Osteocyte (in vitro differentiated cells): ENCODE measurements at regions not wholly inside any gene's neighbourhood (a gene's known extent, or its start where the extent isn't known, plus 50 kb on each side); places are given as distances from the start of the nearest gene placed in this dataset.
A peak's percentile ranks its signal among the peaks of the same experiment; 100 is the strongest.
"Not testable (repeated sequence)": the region's sequence is repeated elsewhere in the genome, so short reads cannot be mapped to it uniquely, and the experiment has no call there.

Experiments
- DNase-seq: peaks from one replicate; pipeline ENCODE4 v3.0.0; 2021; ENCODE audit warnings: mixed read lengths; ENCODE audit not compliant: unreplicated experiment; ENCODE audit errors: extremely low spot score
- H3K27ac Mint-ChIP-seq: one replicate; pipeline ENCODE4 v1.8.0; 2021; ENCODE audit warnings: mild to moderate bottlenecking, mixed read lengths; ENCODE audit not compliant: unreplicated experiment
- H3K27me3 Mint-ChIP-seq: one replicate; pipeline ENCODE4 v1.8.0; 2021; ENCODE audit warnings: mixed read lengths; ENCODE audit not compliant: unreplicated experiment
- H3K36me3 Mint-ChIP-seq: one replicate; pipeline ENCODE4 v1.8.0; 2021; ENCODE audit warnings: mixed read lengths; ENCODE audit not compliant: unreplicated experiment
- H3K4me1 Mint-ChIP-seq: one replicate; pipeline ENCODE4 v1.8.0; 2021; ENCODE audit warnings: mixed read lengths; ENCODE audit not compliant: unreplicated experiment
- H3K4me3 Mint-ChIP-seq: one replicate; pipeline ENCODE4 v1.8.0; 2021; ENCODE audit warnings: mild to moderate bottlenecking, moderate library complexity, mixed read lengths; ENCODE audit not compliant: unreplicated experiment
- H3K9me3 Mint-ChIP-seq: one replicate; pipeline ENCODE4 v1.8.0; 2021; ENCODE audit warnings: mixed read lengths; ENCODE audit not compliant: unreplicated experiment
- TF ChIP-seq, protein P1 (sequence below): fragments of 200-600 bp; sonication (generic); IDR thresholded peaks from 2 replicates; pipeline ENCODE4 v1.5.0; 2021; ENCODE audit warnings: antibody characterized with exemption, mild to moderate bottlenecking, moderate library complexity

DNA sequence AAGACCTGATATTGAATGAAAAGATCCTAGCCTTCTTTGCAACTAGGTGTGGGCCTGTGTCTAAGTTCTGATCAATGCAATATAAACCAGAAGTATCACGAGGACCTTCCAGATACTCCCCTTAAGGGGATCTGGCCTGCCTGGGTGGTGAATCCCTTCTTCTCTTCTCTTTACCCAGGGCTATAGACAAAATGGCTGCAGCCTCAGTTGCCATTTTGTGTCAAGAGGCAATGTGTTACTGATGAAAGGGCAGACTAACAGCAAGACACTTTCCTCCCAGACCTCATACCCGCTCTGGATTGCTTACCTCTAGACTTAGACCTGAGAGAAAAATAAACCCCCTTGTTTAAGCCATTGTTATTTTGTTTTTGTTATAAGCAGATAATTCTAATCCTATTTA lies 84.5 kb upstream of the CHD6 start:
- Mint-ChIP-seq H3K4me1 (no peaks in the 10 kb centered on the region), H3K27ac (no peak overlapping the region), H3K27me3 (peaks cover 9% of the 10 kb centered on the region), H3K9me3 (no peaks in the 10 kb centered on the region), H3K36me3 (no peaks in the 10 kb centered on the region), H3K4me3 (no peak overlapping the region)
- TF ChIP-seq, protein P1, sequence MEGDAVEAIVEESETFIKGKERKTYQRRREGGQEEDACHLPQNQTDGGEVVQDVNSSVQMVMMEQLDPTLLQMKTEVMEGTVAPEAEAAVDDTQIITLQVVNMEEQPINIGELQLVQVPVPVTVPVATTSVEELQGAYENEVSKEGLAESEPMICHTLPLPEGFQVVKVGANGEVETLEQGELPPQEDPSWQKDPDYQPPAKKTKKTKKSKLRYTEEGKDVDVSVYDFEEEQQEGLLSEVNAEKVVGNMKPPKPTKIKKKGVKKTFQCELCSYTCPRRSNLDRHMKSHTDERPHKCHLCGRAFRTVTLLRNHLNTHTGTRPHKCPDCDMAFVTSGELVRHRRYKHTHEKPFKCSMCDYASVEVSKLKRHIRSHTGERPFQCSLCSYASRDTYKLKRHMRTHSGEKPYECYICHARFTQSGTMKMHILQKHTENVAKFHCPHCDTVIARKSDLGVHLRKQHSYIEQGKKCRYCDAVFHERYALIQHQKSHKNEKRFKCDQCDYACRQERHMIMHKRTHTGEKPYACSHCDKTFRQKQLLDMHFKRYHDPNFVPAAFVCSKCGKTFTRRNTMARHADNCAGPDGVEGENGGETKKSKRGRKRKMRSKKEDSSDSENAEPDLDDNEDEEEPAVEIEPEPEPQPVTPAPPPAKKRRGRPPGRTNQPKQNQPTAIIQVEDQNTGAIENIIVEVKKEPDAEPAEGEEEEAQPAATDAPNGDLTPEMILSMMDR: no peak
- no peak for DNase-seq

DNA sequence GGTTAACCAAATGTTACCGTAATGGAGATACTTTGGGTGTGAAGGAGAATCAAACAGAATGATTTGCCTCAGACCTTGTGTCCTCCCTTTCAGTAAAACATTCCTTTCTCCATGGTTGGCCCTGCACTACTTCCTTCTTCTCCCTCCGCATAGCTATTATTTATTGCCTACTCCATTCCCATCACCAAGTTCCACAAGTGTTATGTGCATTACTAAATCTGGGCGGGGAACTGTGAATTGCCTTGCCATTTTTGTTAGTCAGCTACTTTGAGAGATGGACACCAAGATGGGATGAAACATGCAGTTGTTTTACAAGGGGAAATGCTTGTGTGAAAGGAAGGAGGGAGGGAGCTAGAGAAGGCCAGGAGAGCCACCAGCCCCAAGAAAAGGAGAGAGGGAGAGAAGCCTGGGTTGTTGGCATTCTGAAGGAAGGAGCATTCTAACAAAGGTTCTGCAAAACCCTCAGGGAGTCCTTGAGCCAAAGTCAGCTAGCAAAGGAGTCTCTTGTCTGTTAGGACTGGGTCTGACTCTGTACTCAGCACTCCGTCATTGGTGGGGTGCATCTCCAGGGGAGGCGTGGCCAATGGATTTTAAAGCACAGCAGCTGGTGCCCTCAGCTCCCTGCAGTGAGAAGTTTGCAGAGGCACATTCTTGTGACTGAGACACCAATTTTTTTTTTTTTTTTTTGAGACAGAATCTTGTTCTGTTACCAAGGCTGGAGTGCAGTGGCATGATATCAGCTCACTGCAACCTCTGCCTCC lies 83.6 kb upstream of the CHD6 start:
- Mint-ChIP-seq H3K4me3 (no peak overlapping the region), H3K36me3 (no peaks in the 10 kb centered on the region), H3K9me3 (no peaks in the 10 kb centered on the region), H3K27ac (no peak overlapping the region), H3K4me1 (no peaks in the 10 kb centered on the region), H3K27me3 (peaks cover 10% of the 10 kb centered on the region)
- DNase-seq: no peak
- TF ChIP-seq, protein P1: no peak

DNA sequence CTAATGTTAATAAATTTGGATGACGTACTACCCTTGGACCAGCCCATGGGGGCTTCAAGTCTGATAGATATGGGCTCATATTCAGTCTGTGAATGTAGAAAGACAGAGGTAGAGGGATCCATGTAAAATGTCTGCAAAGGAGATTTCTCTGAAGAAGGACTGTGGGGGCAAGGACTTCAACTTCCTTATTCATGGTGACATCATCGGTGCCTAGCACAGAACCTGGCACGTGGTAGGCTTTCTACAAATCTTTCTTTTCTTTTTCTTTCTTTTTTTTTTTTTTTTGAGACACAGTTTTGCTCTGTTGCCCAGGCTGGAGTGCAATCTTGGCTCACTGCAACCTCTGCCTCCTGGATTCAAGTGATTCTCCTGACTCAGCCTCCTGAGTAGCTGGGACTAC lies 81.5 kb upstream of the CHD6 start:
- not testable (repeated sequence) for H3K9me3 Mint-ChIP-seq, H3K4me1 Mint-ChIP-seq, DNase-seq, H3K36me3 Mint-ChIP-seq, H3K27ac Mint-ChIP-seq, H3K4me3 Mint-ChIP-seq
- peaks cover 23% of the 10 kb centered on the region for H3K27me3 Mint-ChIP-seq

DNA sequence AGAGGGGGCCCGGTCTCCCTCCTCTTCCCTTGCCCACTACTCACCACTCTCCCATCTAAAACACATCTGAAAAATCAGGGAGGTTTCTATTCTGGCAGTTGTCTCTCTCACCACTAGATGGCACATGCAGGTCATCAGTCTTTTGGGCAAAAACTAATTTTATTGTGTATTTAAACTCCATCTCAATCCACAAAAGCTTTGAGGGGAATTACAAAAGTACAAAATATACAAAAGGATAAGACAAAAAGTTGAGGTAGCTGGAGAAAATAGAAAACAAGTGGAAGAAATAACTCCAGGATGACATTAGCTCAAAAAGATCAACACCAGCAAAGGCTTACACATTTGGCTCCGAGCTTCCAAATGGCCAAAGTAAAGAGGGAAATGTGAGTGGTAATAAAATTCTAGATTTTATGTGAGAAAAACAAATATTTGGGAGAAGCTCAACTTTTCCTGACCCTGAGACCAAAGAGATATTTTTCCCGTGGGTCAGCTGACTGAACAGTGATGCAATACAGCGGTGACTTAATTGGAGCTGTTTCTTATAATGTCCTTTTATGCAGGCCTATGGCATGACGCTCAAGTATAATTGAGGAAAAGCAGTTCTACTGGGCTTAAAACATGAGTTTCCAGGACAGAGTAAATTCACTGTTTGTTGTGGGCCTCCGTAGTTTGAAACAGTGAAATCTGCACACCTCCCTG lies 79.8 kb upstream of the CHD6 start:
- no peak overlapping the region for H3K4me3 Mint-ChIP-seq
- no peak overlapping the region for H3K27ac Mint-ChIP-seq
- no peaks in the 10 kb centered on the region for H3K36me3 Mint-ChIP-seq
- H3K9me3 Mint-ChIP-seq: no peaks in the 10 kb centered on the region
- DNase-seq: no peak
- TF ChIP-seq, protein P1: peak; percentile 76
- peaks cover 20% of the 10 kb centered on the region for H3K27me3 Mint-ChIP-seq
- peaks cover 6% of the 10 kb centered on the region for H3K4me1 Mint-ChIP-seq

DNA sequence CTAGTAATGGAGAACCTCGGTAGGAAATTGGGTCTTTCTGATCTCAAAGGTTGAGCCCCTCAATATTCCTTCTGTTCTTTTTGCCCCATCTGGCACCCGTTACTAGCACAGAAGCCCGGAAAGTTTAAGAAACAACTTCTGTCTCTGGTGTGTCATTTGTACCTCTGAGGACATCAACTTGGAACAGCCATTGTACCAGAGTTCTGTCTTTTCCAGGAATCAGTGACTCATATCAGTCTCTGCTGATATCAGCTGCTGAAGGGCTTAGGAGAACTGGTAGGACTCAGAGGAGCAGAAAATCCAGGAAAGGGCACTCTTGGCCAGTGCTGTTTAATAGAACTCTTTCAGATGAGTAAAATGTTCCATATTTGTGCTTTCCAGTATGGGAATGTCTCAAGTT lies 78.3 kb upstream of the CHD6 start:
- TF ChIP-seq, protein P1: no peak
- no peak for DNase-seq
- peaks cover 20% of the 10 kb centered on the region for H3K27me3 Mint-ChIP-seq
- no peak overlapping the region for H3K4me3 Mint-ChIP-seq
- H3K9me3 Mint-ChIP-seq: no peaks in the 10 kb centered on the region
- no peaks in the 10 kb centered on the region for H3K36me3 Mint-ChIP-seq
- H3K27ac Mint-ChIP-seq: no peak overlapping the region
- H3K4me1 Mint-ChIP-seq: peaks cover 8% of the 10 kb centered on the region
